ENCODE measurements at regions not wholly inside any gene's neighbourhood (a gene's known extent, or its start where the extent isn't known, plus 50 kb on each side); places are given as distances from the start of the nearest gene placed in this dataset.

DNA sequence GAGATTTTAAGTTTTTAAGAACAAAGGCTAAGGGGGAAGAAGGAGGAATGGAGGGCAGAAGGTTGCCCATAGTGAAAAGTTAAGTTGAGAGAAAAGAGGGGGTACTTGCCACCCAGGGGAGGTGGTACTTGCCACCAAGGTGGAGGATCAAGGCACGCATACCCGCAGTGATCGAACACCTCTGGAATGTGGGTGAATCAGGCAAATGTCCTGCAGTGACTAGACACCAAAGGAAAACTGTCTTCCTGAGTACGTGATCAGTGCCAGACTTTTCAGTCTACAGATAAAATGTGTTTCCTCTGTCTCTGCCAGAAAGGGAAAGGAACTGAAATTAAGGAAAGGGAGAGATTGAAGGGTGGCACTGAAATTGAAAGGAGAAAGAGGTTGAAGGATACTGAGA is 2285.3 kb downstream of the TP53TG3F start:
- intact Hi-C loops (cut with micrococcal nuclease; ENCODE audit: unreplicated experiment), result no loop called here
- no TSS peak for BruUV-seq (replicated peaks)
- ChIA-PET CTCF (no interaction called here), POLR2A (no interaction called here)
- Histone ChIP-seq H3K4me3 (ENCODE audit: low read depth in 2 of 2, low read length in 2 of 2) (no peak overlapping the region), H3K4me1 (ENCODE audit: control insufficient read depth, insufficient read depth, low read length) (no peaks in the 10 kb centered on the region), H3K36me3 (ENCODE audit: control insufficient read depth, insufficient read depth, low read length) (no peaks in the 10 kb centered on the region), H3K27me3 (ENCODE audit: control insufficient read depth, insufficient read depth, low read length) (no peaks in the 10 kb centered on the region), H3K9me3 (ENCODE audit: control insufficient read depth, insufficient read depth, low read depth, low read length) (no peaks in the 10 kb centered on the region), H3K27ac (ENCODE audit: low read length) (no peak overlapping the region)
- no peak for ATAC-seq
- in situ Hi-C loops (cut with HindIII; ENCODE audit: low pct_unique_long_range_greater_than_20kb, low sequenced_read_pairs), result no loop called here
- no peak for TF ChIP-seq CTCF (IDR thresholded peaks at IDR 0.05)
- TF ChIP-seq, protein P1, sequence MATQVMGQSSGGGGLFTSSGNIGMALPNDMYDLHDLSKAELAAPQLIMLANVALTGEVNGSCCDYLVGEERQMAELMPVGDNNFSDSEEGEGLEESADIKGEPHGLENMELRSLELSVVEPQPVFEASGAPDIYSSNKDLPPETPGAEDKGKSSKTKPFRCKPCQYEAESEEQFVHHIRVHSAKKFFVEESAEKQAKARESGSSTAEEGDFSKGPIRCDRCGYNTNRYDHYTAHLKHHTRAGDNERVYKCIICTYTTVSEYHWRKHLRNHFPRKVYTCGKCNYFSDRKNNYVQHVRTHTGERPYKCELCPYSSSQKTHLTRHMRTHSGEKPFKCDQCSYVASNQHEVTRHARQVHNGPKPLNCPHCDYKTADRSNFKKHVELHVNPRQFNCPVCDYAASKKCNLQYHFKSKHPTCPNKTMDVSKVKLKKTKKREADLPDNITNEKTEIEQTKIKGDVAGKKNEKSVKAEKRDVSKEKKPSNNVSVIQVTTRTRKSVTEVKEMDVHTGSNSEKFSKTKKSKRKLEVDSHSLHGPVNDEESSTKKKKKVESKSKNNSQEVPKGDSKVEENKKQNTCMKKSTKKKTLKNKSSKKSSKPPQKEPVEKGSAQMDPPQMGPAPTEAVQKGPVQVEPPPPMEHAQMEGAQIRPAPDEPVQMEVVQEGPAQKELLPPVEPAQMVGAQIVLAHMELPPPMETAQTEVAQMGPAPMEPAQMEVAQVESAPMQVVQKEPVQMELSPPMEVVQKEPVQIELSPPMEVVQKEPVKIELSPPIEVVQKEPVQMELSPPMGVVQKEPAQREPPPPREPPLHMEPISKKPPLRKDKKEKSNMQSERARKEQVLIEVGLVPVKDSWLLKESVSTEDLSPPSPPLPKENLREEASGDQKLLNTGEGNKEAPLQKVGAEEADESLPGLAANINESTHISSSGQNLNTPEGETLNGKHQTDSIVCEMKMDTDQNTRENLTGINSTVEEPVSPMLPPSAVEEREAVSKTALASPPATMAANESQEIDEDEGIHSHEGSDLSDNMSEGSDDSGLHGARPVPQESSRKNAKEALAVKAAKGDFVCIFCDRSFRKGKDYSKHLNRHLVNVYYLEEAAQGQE (IDR thresholded peaks at IDR 0.05; ENCODE audit: insufficient read depth in 1 of 2, low read depth in 2 of 2, low read length in 1 of 2), result no peak
- no peak for TF ChIP-seq SIN3A (IDR thresholded peaks at IDR 0.05; ENCODE audit: borderline replicate concordance, insufficient read depth, low read depth, low read length)
- TF ChIP-seq POLR2AphosphoS5 (IDR thresholded peaks at IDR 0.05; ENCODE audit: low read depth, low read length), result no peak
- no peak for TF ChIP-seq TCF7L2 (IDR thresholded peaks at IDR 0.05; ENCODE audit: low read depth, low read length)
- DNase-seq (ENCODE audit: low read depth, low spot score), result no peak

DNA sequence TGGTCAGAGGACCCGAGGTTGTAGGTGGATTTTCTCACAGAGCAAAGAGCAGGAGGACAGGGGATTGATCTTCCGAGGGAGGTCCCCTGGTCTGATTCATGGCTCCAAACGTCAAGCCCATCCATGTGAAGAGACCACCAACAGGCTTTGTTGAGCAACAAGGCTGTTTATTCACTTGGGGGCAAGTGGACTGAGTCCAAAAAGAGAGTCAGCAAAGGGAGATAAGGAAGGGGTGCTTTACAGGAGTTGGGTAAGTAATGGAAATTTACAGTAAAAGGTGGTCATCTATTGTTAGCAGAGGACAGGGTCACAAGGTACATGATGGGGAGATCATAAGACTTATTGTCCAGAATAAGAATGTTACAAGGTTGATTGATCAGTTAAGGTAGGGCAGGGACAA is 2285.8 kb downstream of the TP53TG3F start:
- no peaks in the 10 kb centered on the region for H3K36me3 ChIP-seq (ENCODE audit: control insufficient read depth, insufficient read depth, low read length)
- ATAC-seq (no peak), DNase-seq (ENCODE audit: low read depth, low spot score) (no peak)
- BruUV-seq (replicated peaks), result no TSS peak
- H3K9me3 ChIP-seq (ENCODE audit: control insufficient read depth, insufficient read depth, low read depth, low read length), result no peaks in the 10 kb centered on the region
- TF ChIP-seq TCF7L2 (IDR thresholded peaks at IDR 0.05; ENCODE audit: low read depth, low read length), result no peak
- TF ChIP-seq SIN3A (IDR thresholded peaks at IDR 0.05; ENCODE audit: borderline replicate concordance, insufficient read depth, low read depth, low read length), result no peak
- no peak for TF ChIP-seq CTCF (IDR thresholded peaks at IDR 0.05)
- TF ChIP-seq POLR2AphosphoS5 (IDR thresholded peaks at IDR 0.05; ENCODE audit: low read depth, low read length), result no peak
- TF ChIP-seq, protein P1 (IDR thresholded peaks at IDR 0.05; ENCODE audit: insufficient read depth in 1 of 2, low read depth in 2 of 2, low read length in 1 of 2), result no peak
- no peak overlapping the region for H3K4me3 ChIP-seq (ENCODE audit: low read depth in 2 of 2, low read length in 2 of 2)
- CTCF ChIA-PET, result no interaction called here
- intact Hi-C loops (cut with micrococcal nuclease; ENCODE audit: unreplicated experiment) (no loop called here), in situ Hi-C loops (cut with HindIII; ENCODE audit: low pct_unique_long_range_greater_than_20kb, low sequenced_read_pairs) (no loop called here)
- no peak overlapping the region for H3K27ac ChIP-seq (ENCODE audit: low read length)
- H3K4me1 ChIP-seq (ENCODE audit: control insufficient read depth, insufficient read depth, low read length), result no peaks in the 10 kb centered on the region
- POLR2A ChIA-PET, result no interaction called here
- no peaks in the 10 kb centered on the region for H3K27me3 ChIP-seq (ENCODE audit: control insufficient read depth, insufficient read depth, low read length)

All from Panc1 (cell line).